ENCODE measurements at regions not wholly inside any gene's neighbourhood (a gene's known extent, or its start where the extent isn't known, plus 50 kb on each side); places are given as distances from the start of the nearest gene placed in this dataset.

DNA sequence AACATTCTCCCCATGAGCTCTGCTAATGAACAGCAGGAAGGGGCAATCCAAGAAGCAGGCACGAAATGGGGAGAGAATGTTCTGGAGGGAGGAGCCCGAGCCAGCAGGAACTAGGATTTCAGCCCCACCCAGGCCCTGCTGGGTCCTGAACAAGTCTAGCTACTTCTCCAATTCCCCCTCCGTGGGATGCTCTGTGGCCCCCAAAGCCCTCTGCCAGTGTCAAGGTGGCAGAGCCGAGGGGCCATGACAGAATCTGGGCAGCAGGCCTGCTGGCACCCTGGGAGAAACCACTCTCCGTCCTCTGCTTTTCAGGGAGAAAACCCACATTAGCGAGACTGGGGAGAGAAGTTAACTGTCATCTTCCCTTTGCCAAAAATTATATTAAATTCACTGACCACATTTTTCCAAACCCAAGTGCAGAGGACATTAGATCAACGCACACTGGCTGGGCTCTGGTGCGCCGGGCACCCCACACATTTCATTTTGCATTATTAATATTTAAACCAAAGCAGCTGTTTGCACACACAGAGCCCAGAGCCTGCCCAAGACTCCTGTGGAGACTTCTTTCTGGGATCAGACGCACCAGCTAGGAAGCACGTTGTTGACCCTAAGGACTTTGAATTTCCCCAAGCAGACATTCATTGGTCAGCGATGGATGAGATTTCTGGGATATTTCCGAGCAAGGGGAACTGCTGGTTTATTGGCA, 80.2 kb upstream of the PKDCC start:
- DNase-seq: no peak

DNA sequence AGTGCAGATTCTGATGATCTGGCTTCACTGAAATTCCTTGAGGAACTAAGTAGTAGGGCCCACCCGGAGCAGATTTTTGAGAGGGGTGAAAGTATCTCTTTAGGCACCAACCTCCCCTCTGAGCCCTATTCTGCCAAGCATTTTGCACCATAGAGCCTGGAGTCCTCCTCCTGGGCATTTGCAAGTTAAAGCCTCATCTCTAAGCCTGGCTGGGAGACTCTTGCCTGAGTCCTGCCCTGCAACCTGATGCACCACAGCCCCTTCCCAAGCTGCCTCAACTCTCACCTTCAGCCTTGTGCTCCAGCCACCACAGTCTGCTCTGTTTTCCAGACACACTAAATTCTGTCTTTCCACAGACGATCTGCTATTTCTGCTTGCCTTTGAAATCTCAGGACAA, 79.6 kb upstream of the PKDCC start:
- no peak for DNase-seq

DNA sequence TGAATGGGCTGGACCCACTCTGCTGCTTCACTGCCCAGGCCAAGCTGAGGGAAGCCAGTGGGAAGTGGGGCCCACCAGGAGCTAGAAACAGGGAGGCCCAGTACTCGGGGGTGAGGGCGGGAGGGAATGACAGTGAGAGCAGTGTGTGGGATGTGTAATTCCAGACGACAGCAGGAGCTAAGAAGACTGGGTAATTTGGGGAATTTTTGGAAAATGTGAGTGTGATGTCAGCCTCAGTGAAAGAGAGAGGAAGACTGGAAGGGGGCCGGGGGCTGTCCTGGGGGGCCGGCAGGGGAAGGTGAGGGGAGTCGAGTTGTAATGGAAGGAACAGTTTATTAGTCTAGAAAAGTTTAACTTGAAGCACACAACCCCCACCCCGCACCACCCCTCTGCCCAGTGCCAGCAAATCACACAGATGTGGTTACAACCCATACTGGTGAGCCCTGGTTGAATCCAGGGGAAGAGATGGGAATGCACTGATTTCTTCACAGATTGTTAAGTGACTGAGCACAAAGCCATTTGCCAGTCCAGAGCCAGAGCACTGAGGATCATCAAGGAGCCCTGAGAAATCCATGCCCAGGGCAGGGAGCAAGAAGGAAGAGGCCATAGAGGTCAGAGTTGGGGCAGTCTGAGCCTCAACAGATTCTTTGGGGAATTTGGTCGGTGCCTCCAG, 76.7 kb upstream of the PKDCC start:
- DNase-seq: no peak

DNA sequence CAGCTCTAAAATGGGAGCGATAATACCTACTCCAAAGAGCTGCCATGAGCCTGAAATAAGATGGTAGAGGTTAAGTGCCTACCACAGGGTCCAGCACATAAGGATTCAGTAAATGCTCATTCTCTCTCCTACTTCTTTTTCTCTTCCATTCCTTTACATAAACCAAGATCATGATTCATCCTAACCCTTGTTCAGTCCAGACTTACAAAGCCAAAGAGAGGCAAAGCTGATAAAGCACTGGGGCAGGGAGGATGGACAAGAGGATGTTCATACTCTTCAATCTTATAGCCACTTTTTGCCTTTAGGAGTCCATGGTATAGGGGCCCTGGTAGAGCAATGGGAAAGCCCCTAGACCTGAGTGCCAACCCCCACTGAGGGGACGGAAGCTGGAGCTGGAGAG, 75.6 kb upstream of the PKDCC start:
- DNase-seq: no peak

DNA sequence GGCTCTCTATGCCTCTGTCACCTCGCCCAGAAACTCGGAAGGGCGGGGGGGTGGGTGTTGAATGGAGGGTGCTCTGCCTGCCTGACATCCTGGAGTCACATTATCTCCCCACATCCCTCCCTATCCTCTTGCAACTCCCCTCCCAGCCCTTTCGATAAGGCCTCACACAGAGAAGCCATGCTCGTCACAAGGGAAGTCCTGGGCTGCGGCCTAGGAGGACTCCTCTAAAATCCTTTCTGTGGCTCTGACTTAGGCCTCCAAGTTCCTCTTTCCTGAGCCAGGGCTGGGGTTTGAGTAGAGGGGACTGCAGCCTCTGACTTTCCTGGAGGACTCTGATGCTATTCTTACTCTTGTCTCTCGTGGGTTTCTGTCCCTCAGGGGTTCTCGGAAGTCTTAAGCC, 75.0 kb upstream of the PKDCC start:
- no peak for DNase-seq

DNA sequence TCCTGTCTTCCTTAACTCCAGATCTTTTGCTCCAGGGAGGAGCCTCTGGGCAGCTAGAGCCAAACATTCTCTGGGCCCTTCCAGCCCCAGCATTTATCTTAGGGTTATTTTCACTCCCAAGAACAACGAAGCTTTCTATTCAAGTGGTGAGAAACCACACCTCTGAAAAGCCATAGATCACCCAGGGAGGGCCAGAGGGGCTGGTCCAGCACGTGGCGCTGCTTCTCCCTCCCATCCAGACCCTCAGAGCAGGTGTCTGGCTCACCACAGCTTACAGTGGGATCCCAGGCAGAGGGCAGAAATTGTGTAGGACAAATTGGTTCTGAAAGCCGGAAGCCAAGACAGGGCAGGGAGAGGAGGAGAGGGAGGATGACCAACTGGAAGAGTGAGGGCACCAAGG, 74.0 kb upstream of the PKDCC start:
- DNase-seq: no peak

DNA sequence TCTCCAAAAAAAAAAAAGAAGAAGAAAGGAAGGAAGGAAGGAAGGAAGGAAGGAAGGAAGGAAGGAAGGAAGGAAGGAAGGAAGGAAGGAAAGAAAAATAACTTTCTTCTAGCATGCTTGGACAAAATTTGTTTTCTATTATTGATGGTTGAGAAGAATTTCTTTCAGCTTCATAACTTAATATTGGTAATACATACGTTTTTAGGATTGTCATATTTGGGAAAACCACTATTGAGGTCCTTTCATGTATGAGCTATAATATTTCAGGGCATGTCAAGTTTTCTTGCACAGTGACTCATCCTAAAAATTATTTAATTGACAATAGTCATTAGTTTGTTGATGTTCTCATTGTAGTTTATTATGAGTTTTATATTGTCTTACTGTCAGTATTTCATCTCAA, 66.4 kb upstream of the PKDCC start:
- no peak for DNase-seq

DNA sequence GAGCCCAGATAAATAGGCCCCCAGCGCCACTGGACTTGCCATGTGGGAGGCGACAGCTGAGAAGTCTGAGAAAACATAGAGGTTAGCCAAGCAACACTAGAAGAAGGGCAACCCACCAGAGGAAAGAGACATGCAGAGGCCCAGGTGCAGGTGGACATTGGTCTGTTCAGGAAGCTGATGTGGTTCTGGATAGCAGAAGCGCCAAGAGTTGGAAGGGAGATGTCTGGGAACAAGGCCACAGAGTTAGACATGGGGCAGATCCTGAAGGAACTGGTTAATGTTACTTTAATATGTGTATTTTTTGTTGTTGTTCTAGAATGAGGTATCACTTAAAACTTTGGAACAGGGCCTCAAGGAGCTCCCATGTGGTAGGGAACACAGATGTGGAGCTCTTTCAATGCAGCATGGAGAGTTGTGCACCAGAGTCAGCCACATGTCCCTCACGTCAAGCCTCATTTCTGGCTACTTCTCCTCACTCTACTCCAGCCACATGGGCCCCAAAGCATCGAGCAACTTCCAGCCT, 62.2 kb upstream of the PKDCC start:
- DNase-seq: no peak

DNA sequence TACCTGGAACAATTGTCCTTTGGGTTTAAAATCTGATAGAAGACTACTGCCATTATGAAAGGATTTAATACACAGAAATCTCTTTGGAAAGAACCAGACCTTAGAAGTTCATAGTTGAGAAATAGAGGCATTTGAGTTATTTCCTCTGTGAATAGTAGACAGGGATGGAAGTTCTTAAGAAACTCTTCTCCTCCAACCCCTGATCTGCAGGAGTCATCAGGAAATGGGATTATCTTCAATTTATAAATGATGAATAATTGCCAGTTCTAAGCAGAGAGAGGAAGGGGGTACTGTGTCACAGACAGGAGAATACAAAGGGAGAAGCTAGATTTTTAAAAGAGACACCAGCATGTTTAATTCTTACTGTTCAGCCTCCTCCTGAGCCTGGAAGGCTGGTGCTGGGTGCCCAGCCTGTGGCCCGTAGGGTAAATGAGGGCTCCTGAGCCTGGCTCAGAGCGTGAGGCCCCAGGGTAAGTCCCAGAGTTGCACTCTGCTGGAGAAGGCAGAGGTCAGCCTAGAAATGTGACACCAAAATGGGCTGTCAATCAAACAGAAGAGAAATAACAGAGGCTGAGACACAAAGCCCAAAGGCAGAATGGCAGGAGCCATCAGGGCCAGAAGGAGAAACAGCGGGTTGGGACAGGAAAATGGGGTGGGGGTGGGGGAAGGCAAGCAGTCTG, 58.2 kb upstream of the PKDCC start:
- no peak for DNase-seq

DNA sequence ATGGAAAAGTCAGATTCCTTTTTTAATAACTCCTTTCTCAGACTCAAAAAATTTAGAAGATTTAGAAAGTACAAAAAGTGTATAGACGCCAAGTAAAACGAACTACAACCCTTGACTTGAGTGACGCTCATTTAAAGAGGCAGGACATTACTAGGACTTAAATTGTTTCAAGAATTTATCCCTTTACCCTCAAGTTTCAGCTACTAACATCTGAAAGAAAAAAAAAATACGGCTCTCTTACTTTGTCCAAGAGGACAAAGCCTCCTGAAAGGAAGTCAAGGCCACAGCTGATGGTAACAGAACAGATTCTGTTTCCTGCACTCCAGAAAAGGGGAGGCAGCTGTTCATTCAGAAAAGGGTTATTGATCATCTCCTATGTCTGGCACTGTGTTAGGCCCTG, 57.6 kb upstream of the PKDCC start:
- DNase-seq: no peak

DNA sequence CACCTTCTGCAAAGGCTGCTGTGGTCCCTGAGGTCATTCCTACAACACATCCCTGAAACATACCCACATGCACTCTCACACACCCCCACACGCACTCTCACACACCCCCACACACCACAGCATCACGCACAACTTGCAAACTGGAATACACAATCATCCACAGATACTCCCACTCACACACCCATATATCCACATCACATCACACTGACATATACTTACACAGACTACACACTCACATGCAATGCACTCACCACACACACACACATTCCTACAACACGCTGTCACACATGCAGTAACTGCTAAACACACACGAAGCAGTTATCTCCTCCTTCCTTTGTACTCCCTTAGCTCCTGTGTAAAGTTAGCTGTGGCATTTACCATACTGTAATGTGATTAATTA, 57.1 kb upstream of the PKDCC start:
- DNase-seq: no peak

DNA sequence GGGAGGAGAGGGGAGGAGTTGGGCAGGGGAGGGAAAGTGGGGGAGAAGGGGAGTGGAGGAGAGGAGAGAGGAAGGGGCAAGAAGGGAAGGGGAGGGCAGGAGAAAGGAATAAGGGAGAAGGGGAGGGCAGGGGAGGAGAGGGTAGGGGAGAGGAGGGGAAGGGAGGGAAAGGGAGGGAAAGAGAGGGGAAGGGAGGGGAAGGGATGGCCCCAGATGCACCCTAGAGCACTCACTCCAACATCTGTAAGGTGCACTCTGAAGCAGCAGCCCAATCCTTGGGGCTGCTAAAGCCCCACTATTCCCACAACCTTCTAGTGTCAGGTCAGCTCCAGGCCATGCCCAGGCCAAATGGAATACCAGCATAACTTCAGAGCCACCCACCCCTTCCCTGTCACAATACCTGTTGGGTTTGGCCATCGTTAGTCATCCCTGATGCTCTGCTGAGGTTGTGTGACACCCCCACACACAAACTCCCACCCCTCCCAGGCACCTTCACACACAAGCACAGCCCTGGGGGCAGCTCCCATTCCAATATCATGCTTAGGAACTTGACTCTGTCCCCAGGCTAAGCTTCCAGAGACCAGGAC, 55.7 kb upstream of the PKDCC start:
- DNase-seq: no peak

DNA sequence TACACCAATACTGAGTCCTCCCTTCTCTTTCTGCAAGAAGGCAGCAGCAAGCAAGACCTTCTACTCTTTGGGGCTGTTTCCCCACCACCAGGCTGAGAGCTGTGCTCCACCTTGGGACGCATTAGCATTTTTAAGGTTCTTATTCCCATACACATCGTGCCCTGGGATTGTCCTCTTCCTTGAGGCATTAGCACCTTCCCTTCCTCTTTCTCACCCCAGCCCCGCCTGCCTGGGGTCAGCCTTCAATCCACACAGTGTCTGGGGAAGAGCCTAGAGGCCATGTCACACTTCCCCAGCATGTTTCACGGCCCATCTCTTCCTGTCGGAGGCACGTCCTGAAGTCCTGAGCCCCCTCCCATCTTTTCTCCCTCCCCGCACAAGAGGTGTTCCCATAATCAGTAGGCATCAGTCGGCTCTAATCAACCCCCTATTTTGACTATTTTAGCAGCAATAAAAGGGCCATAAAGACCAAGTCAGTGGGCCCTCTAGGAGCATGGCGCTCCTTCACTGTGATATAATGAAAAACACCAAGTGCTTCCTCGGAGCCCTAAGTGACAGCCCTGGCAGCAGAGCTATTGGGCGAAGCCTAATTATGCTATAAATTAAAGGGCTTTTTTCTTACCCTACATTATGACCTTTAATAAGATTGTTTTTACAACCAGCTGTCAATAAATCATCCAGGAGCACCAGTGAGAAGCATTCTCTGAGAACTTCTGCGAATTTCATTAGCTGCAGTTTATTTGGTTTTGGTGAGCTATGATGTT, 55.0 kb upstream of the PKDCC start:
- no peak for DNase-seq

DNA sequence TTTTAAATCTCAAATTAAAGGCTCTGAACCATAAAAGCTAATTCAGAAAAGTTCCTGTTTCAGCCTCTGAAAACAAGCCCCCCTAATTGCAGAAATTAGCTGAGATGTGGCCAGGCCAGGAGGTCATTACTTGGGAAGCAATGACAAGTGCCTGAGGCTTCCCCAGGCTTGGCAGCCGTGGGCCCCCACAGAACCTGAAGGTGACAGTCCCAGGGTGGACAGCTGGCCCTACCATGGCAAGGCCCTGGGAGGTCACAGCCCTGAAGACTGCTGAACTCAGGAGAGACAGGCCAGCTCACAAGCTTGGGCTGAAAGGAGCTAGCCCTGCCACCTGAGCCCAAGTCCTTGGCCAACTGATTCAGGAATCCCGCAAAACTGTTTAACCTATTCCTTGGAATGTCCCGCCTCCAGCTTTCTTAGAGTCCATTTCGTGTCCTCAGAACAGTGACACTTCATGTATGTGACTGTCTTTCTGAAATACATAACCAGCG, 54.3 kb upstream of the PKDCC start:
- DNase-seq: no peak

DNA sequence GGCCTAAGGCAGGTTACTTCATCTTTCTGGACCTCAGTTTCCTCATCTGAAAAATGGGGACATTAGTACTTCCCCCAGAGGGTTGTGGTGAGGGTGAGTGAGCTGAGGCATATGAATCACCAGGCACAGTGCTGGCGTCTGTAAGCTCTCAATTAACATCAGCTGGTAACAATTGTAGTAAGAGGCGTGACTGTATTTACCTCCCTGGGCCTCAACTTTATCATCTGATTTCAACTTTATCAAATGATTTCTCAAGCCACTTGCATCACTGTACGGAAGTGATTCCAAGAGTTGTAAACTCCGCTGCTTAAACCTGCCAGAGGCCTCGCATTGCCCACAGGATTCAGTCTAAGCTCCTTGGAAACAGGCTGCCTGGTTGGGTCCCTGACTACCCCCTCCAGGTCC, 53.6 kb upstream of the PKDCC start:
- DNase-seq: no peak

DNA sequence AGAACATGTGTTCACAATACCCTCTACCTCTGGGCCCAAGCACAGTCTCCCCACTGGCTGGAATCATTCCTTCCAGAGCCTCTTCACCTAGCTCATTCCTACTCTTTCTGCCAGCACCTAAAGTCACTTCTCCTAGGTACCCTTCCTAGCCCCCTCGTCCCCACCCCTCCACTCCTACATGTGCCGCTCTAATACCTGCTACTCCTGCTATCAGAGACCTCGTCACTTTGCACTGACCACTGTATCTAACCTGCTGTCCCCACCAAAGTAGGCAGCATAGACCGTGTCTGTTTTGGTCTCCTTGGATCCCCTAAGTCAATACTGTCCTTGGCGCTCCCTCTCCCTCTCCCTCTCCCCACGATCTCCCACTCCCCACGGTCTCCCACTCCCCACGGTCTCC, 53.2 kb upstream of the PKDCC start:
- no peak for DNase-seq

DNA sequence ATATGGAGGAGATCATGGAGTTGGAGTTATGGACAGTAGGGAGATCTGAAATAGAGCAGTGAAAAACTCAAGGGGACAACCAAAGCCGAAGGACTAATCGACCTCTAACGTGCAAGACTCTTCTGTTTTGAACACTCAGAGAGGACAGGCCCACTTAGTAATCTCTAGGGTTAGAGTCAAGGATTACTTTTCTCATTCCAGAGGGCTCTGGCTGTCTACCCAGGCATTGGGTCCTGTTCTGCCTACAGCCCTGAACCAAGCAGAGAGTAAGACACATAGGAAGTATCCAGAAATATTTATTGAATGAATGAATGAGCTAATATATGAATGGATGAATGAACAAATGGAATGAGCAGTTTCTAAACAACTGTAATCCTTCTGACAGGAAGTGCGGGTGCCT, 50.3 kb upstream of the PKDCC start:
- DNase-seq: no peak
